ENCODE measurements at regions not wholly inside any gene's neighbourhood (a gene's known extent, or its start where the extent isn't known, plus 50 kb on each side); places are given as distances from the start of the nearest gene placed in this dataset.

DNA sequence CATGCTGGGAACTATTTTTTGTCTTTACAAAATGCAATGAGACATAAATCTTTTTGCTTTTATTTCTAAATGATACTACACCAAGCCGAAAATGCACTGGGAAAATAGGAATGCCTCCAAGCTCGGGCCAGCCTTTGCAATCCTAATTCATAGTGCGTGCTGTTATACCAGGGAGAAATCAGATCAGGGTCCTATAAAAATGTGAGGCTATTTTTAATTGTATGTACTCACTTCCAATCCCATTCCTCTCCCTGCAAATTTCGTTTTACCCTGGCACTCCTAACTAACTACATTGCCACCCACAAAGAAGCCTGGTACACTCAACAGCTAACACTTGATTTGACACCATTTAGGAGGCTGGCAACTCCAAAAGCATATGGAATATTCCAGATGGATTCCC is 350.6 kb upstream of the ZFP64 start:
- Histone ChIP-seq H2BK5ac (ENCODE audit: low read depth, low read length, poor library complexity, severe bottlenecking) (no peak overlapping the region), H2AFZ (replicated peaks; ENCODE audit: low read length, poor library complexity) (no peak overlapping the region), H2BK120ac (ENCODE audit: low read depth, low read length) (no peak overlapping the region), H3K4ac (ENCODE audit: low read depth, low read length) (no peak overlapping the region), H4K91ac (ENCODE audit: insufficient read depth, low read depth, low read length) (no peak overlapping the region), H3K9ac (ENCODE audit: low read depth, low read length) (no peak overlapping the region), H2BK15ac (ENCODE audit: low read depth, low read length) (no peak overlapping the region), H4K5ac (ENCODE audit: low read depth, low read length) (no peak overlapping the region), H3K79me1 (ENCODE audit: low read depth in 1 of 2, low read length in 2 of 2) (no peaks in the 10 kb centered on the region), H4K8ac (ENCODE audit: low read depth in 2 of 2, low read length in 2 of 2) (no peak overlapping the region), H3K36me3 (ENCODE audit: control insufficient read depth, insufficient read depth, low read length) (no peaks in the 10 kb centered on the region), H2BK20ac (ENCODE audit: low read depth, low read length) (no peak overlapping the region), H3K27me3 (ENCODE audit: control insufficient read depth, insufficient read depth, low read length) (peaks cover 4% of the 10 kb centered on the region), H3K9me1 (ENCODE audit: insufficient read depth, low read length) (no peaks in the 10 kb centered on the region), H2AK5ac (ENCODE audit: low read depth, low read length) (no peak overlapping the region), H3K18ac (ENCODE audit: low read depth, low read length) (no peak overlapping the region), H3K56ac (ENCODE audit: extremely low read depth, insufficient read depth, low read length) (no peak overlapping the region), H3K27ac (ENCODE audit: insufficient read depth, low read length) (no peak overlapping the region), H4K20me1 (ENCODE audit: insufficient read depth, low read length) (no peaks in the 10 kb centered on the region), H3K4me3 (ENCODE audit: insufficient read depth, low read depth, low read length) (no peak overlapping the region), H3K23ac (ENCODE audit: low read depth, low read length) (no peak overlapping the region), H3K4me2 (ENCODE audit: low read depth, low read length) (no peak overlapping the region), H3K14ac (replicated peaks; ENCODE audit: low read depth, low read length) (no peak overlapping the region), H3K9me3 (ENCODE audit: control insufficient read depth, insufficient read depth, low read length) (peaks cover 2% of the 10 kb centered on the region; the same call in 1 of the 2 replicates), H2AK9ac (replicated peaks; ENCODE audit: low read depth, low read length, poor library complexity) (no peak overlapping the region), H3K4me1 (ENCODE audit: control insufficient read depth, insufficient read depth, low read length) (no peaks in the 10 kb centered on the region)
- intact Hi-C loops (cut with micrococcal nuclease) = no loop called here
- in situ Hi-C loops (cut with MboI; ENCODE audit: low sequenced_read_pairs) = no loop called here
- DNase-seq (no peak), ATAC-seq (ENCODE audit: low read depth) (no peak)
- TF ChIP-seq, protein P1, sequence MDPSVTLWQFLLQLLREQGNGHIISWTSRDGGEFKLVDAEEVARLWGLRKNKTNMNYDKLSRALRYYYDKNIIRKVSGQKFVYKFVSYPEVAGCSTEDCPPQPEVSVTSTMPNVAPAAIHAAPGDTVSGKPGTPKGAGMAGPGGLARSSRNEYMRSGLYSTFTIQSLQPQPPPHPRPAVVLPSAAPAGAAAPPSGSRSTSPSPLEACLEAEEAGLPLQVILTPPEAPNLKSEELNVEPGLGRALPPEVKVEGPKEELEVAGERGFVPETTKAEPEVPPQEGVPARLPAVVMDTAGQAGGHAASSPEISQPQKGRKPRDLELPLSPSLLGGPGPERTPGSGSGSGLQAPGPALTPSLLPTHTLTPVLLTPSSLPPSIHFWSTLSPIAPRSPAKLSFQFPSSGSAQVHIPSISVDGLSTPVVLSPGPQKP (IDR thresholded peaks at IDR 0.05; ENCODE audit: borderline replicate concordance, low read depth, low read length) = no peak
- TF ChIP-seq RCOR1 (IDR thresholded peaks at IDR 0.05; ENCODE audit: insufficient replicate concordance, low read length) (no peak), RAD21 (IDR thresholded peaks at IDR 0.05; ENCODE audit: low read length) (no peak), CEBPB (IDR thresholded peaks at IDR 0.05; ENCODE audit: low read depth, low read length) (no peak), MXI1 (IDR thresholded peaks at IDR 0.05; ENCODE audit: borderline replicate concordance, low read depth, low read length) (no peak), RFX5 (IDR thresholded peaks at IDR 0.05; ENCODE audit: low read depth, low read length) (no peak), MAFK (IDR thresholded peaks at IDR 0.05; ENCODE audit: low read depth, low read length) (no peak), CHD1 (IDR thresholded peaks at IDR 0.05; ENCODE audit: low read depth, low read length) (no peak), NFE2L2 (IDR thresholded peaks at IDR 0.05; ENCODE audit: low read depth, low read length) (no peak), POLR2A (IDR thresholded peaks at IDR 0.05; ENCODE audit: low read depth, low read length) (no peak)
- TF ChIP-seq, protein P2, sequence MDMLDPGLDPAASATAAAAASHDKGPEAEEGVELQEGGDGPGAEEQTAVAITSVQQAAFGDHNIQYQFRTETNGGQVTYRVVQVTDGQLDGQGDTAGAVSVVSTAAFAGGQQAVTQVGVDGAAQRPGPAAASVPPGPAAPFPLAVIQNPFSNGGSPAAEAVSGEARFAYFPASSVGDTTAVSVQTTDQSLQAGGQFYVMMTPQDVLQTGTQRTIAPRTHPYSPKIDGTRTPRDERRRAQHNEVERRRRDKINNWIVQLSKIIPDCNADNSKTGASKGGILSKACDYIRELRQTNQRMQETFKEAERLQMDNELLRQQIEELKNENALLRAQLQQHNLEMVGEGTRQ (IDR thresholded peaks at IDR 0.05; ENCODE audit: low read depth, low read length) = no peak
- POLR2A ChIA-PET (ENCODE audit: unreplicated experiment) = no interaction called here
- CTCF ChIA-PET = no interaction called here
- dilution Hi-C loops (cut with HindIII; ENCODE audit: low sequenced_read_pairs, unreplicated experiment) = no loop called here
- no TSS peak for BruUV-seq (replicated peaks)
- WGBS, 2 experiments (ENCODE audit: extremely low coverage in 2 of 2, insufficient read length in 1 of 2) = no CpG with 5 or more reads among the region's 4 CpGs

Measured in IMR-90 (cell line).